H7 (cell line): ENCODE measurements at regions not wholly inside any gene's neighbourhood (a gene's known extent, or its start where the extent isn't known, plus 50 kb on each side); places are given as distances from the start of the nearest gene placed in this dataset.
"Not testable (repeated sequence)": the region's sequence is repeated elsewhere in the genome, so short reads cannot be mapped to it uniquely, and the experiment has no call there.

ENCODE experiments used
- DNase-seq: peaks from one replicate; pipeline ENCODE4 v3.0.0; 2012
- H3K27me3 ChIP-seq: 2 replicates; pipeline ENCODE4 v1.6.0; 2011; ENCODE audit warnings: mild to moderate bottlenecking, low read length; ENCODE audit not compliant: control insufficient read depth, insufficient read depth
- H3K36me3 ChIP-seq: replicated peaks from 2 replicates; pipeline ENCODE4 v1.5.1; 2011; ENCODE audit warnings: low read length; ENCODE audit not compliant: control insufficient read depth, insufficient read depth
- H3K4me3 ChIP-seq: 2 replicates; pipeline ENCODE4 v1.5.1; 2011; ENCODE audit warnings: low read depth, mild to moderate bottlenecking, control low read depth, low read length, moderate library complexity; ENCODE audit not compliant: insufficient read depth

- DNase-seq, H3K27me3 ChIP-seq: not testable (repeated sequence)
These were observed 730.3 kb downstream of the NXPH1 start for GRCh38 chr7:9163691-9164090.

GRCh38 chr7:9175871-9176270 is 742.5 kb downstream of the NXPH1 start:
- H3K4me3 ChIP-seq: no peak overlapping the region
- no peaks in the 10 kb centered on the region for H3K36me3 ChIP-seq
- no peak for DNase-seq
- no peaks in the 10 kb centered on the region for H3K27me3 ChIP-seq

More at GRCh38 chr7:9163691-9164090, 730.3 kb downstream of the NXPH1 start:
- not testable (repeated sequence) for H3K36me3 ChIP-seq, H3K4me3 ChIP-seq

DNA sequence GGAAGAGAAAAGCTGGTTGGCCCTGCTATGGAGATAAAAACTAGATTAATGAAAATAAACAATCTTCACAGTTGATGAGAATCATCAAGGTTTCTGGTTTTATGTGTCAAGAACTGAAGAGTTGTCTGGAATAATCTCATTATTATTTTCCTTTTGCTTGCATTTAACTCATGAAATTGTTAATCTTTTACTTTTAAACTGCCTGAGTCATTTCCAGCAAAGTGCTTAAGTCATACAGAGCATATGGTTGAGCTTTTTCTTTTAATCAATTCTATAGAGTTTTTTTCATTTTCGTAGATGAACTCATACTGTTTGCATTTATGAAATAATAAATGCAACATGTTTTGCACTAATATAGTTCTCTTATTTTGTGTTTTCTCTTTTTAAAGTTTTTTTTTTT is 747.9 kb downstream of the NXPH1 start:
- Histone ChIP-seq H3K27me3 (no peaks in the 10 kb centered on the region), H3K36me3 (no peaks in the 10 kb centered on the region), H3K4me3 (no peak overlapping the region)
- no peak for DNase-seq

DNA sequence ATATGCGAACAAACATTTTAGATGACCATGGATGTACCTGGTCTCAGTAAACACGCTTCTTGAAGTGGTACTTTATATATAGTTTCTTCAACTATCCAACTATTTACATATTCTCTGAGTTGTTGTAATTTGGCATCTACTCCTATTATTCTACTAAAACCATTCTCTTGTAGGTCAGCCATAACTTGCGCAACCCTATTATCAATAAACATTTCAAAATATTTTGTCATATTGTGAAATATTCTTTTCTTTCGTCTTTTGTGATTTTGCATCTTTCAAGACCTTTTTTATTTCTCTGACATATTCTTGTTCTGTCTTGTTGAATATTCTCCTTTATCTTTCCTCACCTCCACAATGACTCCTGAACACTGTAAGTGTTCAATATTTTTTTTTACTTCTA is 753.3 kb downstream of the NXPH1 start:
- no peaks in the 10 kb centered on the region for H3K27me3 ChIP-seq
- DNase-seq: no peak
- no peak overlapping the region for H3K4me3 ChIP-seq
- H3K36me3 ChIP-seq: no peaks in the 10 kb centered on the region

DNA sequence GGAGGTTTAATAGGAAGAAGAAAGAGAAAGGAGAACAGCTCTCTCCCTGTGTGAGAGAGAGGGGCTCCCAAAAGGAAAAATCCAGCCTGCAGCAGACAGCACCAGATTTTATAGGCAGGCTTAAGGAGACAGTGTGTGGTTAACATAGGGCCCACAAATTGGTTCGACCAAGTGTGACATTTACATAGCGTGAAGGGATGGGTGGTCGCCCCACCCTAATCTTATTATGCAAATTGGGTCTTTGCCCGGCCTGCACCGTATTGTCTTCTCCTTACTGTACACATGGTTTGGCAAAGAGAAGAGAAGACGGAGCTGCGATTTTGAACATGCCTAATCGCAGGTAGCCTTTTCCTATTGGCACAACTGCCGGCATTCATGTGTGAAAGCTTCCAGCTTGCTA is 756.3 kb downstream of the NXPH1 start:
- H3K27me3 ChIP-seq: no peaks in the 10 kb centered on the region
- H3K36me3 ChIP-seq: no peaks in the 10 kb centered on the region
- no peak for DNase-seq
- no peak overlapping the region for H3K4me3 ChIP-seq

GRCh38 chr7:9192969-9193368 is 759.6 kb downstream of the NXPH1 start:
- DNase-seq: no peak
- Histone ChIP-seq H3K4me3 (no peak overlapping the region), H3K27me3 (no peaks in the 10 kb centered on the region), H3K36me3 (no peaks in the 10 kb centered on the region)

- DNase-seq: no peak
- Histone ChIP-seq H3K4me3 (no peak overlapping the region), H3K27me3 (no peaks in the 10 kb centered on the region), H3K36me3 (no peaks in the 10 kb centered on the region)
These were observed 767.2 kb downstream of the NXPH1 start for GRCh38 chr7:9200626-9201025.

DNA sequence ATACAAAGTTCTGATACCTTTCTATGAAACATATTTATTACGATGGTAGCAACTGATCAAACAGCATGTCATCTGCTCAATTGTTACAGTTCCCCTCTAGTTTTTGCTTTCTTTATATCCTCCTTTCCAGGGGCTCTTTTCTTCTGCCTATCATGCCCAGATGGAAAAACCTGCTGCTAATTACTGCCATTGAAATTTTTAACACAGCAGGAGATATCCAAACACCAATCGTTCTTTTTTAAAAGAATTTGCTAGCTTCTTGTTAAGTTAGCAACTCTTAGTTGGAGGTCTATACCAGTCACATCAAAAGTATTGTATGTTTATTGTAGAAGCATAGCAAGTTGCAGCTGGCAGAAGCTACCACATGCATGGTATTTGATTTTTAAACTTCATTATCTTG is 768.5 kb downstream of the NXPH1 start:
- no peaks in the 10 kb centered on the region for H3K36me3 ChIP-seq
- no peak overlapping the region for H3K4me3 ChIP-seq
- H3K27me3 ChIP-seq: no peaks in the 10 kb centered on the region
- no peak for DNase-seq

GRCh38 chr7:9204571-9204970 is 771.2 kb downstream of the NXPH1 start:
- no peak for DNase-seq
- H3K4me3 ChIP-seq: no peak overlapping the region
- H3K36me3 ChIP-seq: no peaks in the 10 kb centered on the region
- no peaks in the 10 kb centered on the region for H3K27me3 ChIP-seq

- H3K27me3 ChIP-seq: no peaks in the 10 kb centered on the region
- no peaks in the 10 kb centered on the region for H3K36me3 ChIP-seq
- no peak for DNase-seq
- no peak overlapping the region for H3K4me3 ChIP-seq
These were observed 776.7 kb downstream of the NXPH1 start for GRCh38 chr7:9210114-9210513.

- Histone ChIP-seq H3K27me3 (no peaks in the 10 kb centered on the region), H3K36me3 (no peaks in the 10 kb centered on the region), H3K4me3 (no peak overlapping the region)
- no peak for DNase-seq
These were observed 783.8 kb downstream of the NXPH1 start for GRCh38 chr7:9217204-9217603.

GRCh38 chr7:9226500-9226899 is 793.1 kb downstream of the NXPH1 start:
- no peak for DNase-seq
- Histone ChIP-seq H3K27me3 (no peaks in the 10 kb centered on the region), H3K36me3 (no peaks in the 10 kb centered on the region), H3K4me3 (no peak overlapping the region)

- no peaks in the 10 kb centered on the region for H3K36me3 ChIP-seq
- no peak for DNase-seq
- H3K27me3 ChIP-seq: no peaks in the 10 kb centered on the region
- no peak overlapping the region for H3K4me3 ChIP-seq
These were observed 798.3 kb downstream of the NXPH1 start for GRCh38 chr7:9231630-9232121.

GRCh38 chr7:9240001-9240400 is 806.6 kb downstream of the NXPH1 start:
- Histone ChIP-seq H3K36me3 (no peaks in the 10 kb centered on the region), H3K27me3 (no peaks in the 10 kb centered on the region), H3K4me3 (no peak overlapping the region)
- DNase-seq: no peak

DNA sequence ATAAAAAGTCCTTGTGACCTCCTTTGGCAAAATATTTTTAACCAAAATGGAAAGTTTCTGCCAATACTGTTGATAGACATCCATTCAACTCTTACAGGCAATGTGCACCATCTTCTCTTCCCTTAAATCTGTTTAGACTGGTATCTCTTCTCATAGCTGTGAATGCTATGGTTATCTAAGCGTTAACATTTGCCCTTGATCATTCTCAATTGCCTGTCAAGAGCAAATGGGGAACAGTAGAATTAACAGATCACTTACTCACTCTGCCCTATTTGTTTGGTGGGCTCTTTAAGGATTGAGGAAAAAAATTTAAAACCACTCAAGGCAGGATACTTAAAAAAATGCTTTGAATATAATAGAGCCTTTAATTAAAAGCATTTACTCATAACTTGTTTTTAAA is 808.4 kb downstream of the NXPH1 start:
- no peaks in the 10 kb centered on the region for H3K27me3 ChIP-seq
- no peaks in the 10 kb centered on the region for H3K36me3 ChIP-seq
- no peak overlapping the region for H3K4me3 ChIP-seq
- DNase-seq: no peak

DNA sequence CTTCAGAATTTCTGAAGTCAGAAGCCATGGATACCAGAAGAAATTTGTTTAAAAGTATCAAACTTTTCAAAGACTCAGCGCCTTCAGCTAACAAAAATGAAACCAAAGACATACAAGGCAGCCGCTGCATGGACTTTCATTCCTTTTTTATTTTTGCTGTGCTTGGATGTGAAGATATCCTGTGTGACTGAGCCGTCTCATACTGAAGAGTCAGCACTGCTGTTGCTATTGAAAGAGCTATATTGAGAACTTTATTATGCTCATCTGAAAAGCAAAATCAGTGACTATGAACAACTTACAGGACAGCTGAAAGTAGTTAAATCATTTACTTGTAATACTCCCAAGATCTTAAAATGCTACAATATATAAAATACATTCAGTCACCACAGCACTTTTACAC is 809.2 kb downstream of the NXPH1 start:
- no peak overlapping the region for H3K4me3 ChIP-seq
- no peak for DNase-seq

More for the DNA sequence above, 809.2 kb downstream of the NXPH1 start:
- no peaks in the 10 kb centered on the region for H3K36me3 ChIP-seq
- no peaks in the 10 kb centered on the region for H3K27me3 ChIP-seq
